ENCODE measurements at regions not wholly inside any gene's neighbourhood (a gene's known extent, or its start where the extent isn't known, plus 50 kb on each side); places are given as distances from the start of the nearest gene placed in this dataset.

GRCh38 chr6:147892476-147892875 lies 384.0 kb downstream of the SAMD5 start:
- TF ChIP-seq CTCF (IDR thresholded peaks at IDR 0.05; ENCODE audit: low read length) (no peak), EZH2 (IDR thresholded peaks at IDR 0.05; ENCODE audit: borderline replicate concordance, low read length) (no peak)

Data from OCI-LY1 (cell line).